ENCODE measurements at regions not wholly inside any gene's neighbourhood (a gene's known extent, or its start where the extent isn't known, plus 50 kb on each side); places are given as distances from the start of the nearest gene placed in this dataset.

DNA sequence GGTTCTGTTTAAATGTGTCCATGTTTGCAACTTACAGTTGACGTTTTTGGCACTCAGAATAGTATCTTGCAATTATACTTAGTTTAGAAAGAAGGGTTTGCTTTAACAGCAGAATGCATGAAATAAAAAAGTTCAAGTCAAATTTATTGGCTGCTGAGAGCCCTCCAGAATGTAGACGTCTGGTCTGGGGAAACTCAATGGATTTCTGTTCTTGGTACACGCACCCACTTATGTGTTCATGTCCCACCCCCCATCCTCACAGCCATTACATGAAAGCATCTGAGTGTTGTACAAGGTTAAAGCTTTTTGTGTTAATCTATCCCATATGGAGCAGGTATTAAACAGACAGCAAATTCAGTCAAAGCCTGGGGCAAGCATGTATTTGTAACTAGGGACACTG is 219.5 kb downstream of the SOX11 start:
- TF ChIP-seq POLR2A (IDR thresholded peaks at IDR 0.05): no peak
- TF ChIP-seq, protein P1, sequence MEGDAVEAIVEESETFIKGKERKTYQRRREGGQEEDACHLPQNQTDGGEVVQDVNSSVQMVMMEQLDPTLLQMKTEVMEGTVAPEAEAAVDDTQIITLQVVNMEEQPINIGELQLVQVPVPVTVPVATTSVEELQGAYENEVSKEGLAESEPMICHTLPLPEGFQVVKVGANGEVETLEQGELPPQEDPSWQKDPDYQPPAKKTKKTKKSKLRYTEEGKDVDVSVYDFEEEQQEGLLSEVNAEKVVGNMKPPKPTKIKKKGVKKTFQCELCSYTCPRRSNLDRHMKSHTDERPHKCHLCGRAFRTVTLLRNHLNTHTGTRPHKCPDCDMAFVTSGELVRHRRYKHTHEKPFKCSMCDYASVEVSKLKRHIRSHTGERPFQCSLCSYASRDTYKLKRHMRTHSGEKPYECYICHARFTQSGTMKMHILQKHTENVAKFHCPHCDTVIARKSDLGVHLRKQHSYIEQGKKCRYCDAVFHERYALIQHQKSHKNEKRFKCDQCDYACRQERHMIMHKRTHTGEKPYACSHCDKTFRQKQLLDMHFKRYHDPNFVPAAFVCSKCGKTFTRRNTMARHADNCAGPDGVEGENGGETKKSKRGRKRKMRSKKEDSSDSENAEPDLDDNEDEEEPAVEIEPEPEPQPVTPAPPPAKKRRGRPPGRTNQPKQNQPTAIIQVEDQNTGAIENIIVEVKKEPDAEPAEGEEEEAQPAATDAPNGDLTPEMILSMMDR (IDR thresholded peaks at IDR 0.05 in 8 of 11, conservative IDR thresholded peaks at IDR 0.05 in 3 of 11): no peak
- TF ChIP-seq POLR2AphosphoS5 (IDR thresholded peaks at IDR 0.05): no peak

All from spleen (tissue), 7 donors.